ENCODE measurements at regions not wholly inside any gene's neighbourhood (a gene's known extent, or its start where the extent isn't known, plus 50 kb on each side); places are given as distances from the start of the nearest gene placed in this dataset.

GRCh38 chr14:76686646-76687045 is 74.6 kb upstream of the VASH1 start:
- TF ChIP-seq, protein P1, sequence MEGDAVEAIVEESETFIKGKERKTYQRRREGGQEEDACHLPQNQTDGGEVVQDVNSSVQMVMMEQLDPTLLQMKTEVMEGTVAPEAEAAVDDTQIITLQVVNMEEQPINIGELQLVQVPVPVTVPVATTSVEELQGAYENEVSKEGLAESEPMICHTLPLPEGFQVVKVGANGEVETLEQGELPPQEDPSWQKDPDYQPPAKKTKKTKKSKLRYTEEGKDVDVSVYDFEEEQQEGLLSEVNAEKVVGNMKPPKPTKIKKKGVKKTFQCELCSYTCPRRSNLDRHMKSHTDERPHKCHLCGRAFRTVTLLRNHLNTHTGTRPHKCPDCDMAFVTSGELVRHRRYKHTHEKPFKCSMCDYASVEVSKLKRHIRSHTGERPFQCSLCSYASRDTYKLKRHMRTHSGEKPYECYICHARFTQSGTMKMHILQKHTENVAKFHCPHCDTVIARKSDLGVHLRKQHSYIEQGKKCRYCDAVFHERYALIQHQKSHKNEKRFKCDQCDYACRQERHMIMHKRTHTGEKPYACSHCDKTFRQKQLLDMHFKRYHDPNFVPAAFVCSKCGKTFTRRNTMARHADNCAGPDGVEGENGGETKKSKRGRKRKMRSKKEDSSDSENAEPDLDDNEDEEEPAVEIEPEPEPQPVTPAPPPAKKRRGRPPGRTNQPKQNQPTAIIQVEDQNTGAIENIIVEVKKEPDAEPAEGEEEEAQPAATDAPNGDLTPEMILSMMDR (IDR thresholded peaks at IDR 0.05; ENCODE audit: low read depth, low read length) = no peak
- TF ChIP-seq EZH2phosphoT487 (IDR thresholded peaks at IDR 0.05; ENCODE audit: low read depth) = no peak

Data from OCI-LY3 (cell line).